ENCODE measurements at regions not wholly inside any gene's neighbourhood (a gene's known extent, or its start where the extent isn't known, plus 50 kb on each side); places are given as distances from the start of the nearest gene placed in this dataset.
"Not testable (repeated sequence)": the region's sequence is repeated elsewhere in the genome, so short reads cannot be mapped to it uniquely, and the experiment has no call there.

DNA sequence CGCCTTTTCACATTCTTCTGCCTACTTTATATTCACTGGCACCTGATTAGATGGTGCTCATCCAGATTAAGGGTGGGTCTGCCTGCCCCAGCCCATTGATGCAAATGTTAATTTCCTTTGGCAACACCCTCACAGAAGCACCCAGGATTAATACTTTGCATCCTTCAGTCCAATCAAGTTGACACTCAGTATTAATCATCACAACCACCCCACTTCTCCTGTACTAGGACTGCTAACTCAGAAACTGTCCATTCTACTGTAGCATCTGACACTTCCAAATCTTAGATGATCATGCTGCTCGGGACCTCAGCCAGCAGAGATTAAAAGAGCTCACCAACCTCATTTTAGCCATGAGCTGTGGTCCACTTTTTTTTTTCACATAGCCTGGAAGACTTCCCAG lies 268.5 kb downstream of the SATB2 start:
- TF ChIP-seq POLR2AphosphoS5 (IDR thresholded peaks at IDR 0.05) (no peak), POLR2A (IDR thresholded peaks at IDR 0.05) (no peak), EP300 (IDR thresholded peaks at IDR 0.05) (no peak), CTCF (IDR thresholded peaks at IDR 0.05) (no peak)
- no peak overlapping the region for H3K4me3 ChIP-seq
- H3K27ac ChIP-seq, result no peak overlapping the region
- H3K36me3 ChIP-seq, result no peaks in the 10 kb centered on the region
- DNase-seq (ENCODE audit: low spot score in 2 of 2), result no peak
- H3K27me3 ChIP-seq, result no peaks in the 10 kb centered on the region
- 68% methylated on average over 2 of the region's 2 CpGs for WGBS
- no peaks in the 10 kb centered on the region for H3K4me1 ChIP-seq
- no peaks in the 10 kb centered on the region for H3K9me3 ChIP-seq

DNA sequence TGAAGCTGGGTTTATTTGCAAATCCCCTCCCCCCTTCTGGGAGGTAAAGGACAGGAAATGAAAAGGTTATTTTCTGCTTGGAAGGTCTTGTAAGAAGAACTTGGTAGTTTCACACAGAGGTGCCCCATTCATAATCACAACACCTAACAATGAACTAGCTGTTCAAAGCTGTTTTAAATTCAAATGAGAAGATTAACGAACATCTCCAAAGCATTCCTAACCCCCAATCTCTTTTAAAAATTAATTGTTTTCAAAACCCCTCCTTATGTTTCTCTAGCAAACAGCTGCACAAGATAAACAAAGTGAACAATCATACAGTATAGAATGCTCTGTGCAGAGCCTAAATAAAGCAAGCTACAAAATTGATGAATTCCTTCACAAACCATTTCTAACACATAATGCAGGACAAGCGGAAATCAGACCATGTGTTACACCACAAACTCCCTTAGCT lies 271.4 kb downstream of the SATB2 start:
- 51% methylated on average over 2 of the region's 2 CpGs for whole genome bisulfite sequencing
- TF ChIP-seq POLR2A (IDR thresholded peaks at IDR 0.05) (no peak), POLR2AphosphoS5 (IDR thresholded peaks at IDR 0.05) (no peak), CTCF (IDR thresholded peaks at IDR 0.05) (no peak), EP300 (IDR thresholded peaks at IDR 0.05) (no peak)

DNA sequence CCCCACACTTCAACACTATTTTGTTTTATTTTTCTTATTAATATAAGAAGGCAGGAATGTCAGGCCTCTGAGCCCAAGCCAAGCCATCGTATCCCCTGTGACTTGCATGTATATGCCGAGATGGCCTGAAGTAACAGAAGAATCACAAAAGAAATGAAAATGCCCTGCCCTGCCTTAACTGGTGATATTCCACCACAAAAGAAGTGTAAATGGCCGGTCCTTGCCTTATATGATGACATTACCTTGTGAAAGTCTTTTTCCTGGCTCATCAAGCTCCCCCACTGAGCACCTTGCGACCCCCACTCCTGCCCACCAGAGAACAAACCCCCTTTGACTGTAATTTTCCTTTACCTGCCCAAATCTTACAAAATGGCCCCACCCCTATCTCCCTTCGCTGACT lies 272.6 kb downstream of the SATB2 start:
- H3K36me3 ChIP-seq; H3K4me3 ChIP-seq; H3K27me3 ChIP-seq; H3K9me3 ChIP-seq; H3K27ac ChIP-seq; DNase-seq (ENCODE audit: low spot score in 2 of 2); H3K4me1 ChIP-seq: not testable (repeated sequence)
- WGBS, result 78% methylated on average over 5 of the region's 5 CpGs

More for the DNA sequence above, 271.4 kb downstream of the SATB2 start:
- H3K27me3 ChIP-seq, result no peaks in the 10 kb centered on the region
- H3K4me3 ChIP-seq, result no peak overlapping the region
- no peak for DNase-seq (ENCODE audit: low spot score in 2 of 2)
- no peaks in the 10 kb centered on the region for H3K9me3 ChIP-seq
- H3K36me3 ChIP-seq, result no peaks in the 10 kb centered on the region
- no peaks in the 10 kb centered on the region for H3K4me1 ChIP-seq
- H3K27ac ChIP-seq, result no peak overlapping the region

DNA sequence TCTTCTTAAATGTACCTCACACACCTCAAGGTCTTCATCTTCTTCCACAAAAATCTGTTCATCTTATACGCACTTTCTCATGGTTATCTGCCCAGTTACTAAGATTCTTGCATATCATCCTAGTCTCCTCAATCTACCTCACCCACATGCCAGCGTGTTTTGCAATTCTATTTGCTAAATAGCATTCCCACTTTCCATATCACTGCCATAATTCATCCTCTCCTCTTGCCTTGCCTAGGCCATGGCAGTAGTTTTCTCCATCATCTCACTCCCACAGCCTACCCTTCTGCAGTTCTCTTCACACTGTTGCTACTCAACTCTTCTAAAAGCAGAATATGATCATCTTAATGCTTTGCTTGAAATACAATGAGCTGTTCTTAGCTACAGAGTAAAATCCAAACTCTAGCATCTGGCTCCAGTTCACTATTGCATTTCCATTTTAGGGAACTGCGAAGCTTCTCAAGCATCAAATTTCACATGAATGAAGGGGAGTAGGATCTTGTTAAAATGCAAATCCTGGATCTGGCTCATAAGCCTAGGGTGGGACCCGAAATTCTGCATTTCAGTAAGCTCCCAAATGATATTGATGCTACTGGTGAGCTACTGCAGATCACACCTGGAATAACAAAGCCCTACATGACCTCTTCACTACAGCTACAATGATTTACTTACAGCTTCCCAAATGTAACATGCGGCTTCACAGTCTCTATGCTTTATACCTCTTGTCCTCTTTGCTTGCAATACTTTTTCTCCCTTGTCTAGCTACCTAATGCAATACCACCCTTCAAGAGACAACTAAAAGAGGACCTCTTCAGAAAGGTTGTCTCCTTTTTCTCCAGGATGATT lies 293.9 kb downstream of the SATB2 start:
- TF ChIP-seq CTCF (IDR thresholded peaks at IDR 0.05) (no peak), POLR2A (IDR thresholded peaks at IDR 0.05) (no peak), POLR2AphosphoS5 (IDR thresholded peaks at IDR 0.05) (no peak), EP300 (IDR thresholded peaks at IDR 0.05) (no peak)
- 55% methylated on average over 5 of the region's 5 CpGs for WGBS
- Histone ChIP-seq H3K27ac (no peak overlapping the region), H3K4me1 (peaks cover 3% of the 10 kb centered on the region), H3K36me3 (no peaks in the 10 kb centered on the region), H3K9me3 (no peaks in the 10 kb centered on the region), H3K27me3 (no peaks in the 10 kb centered on the region), H3K4me3 (no peak overlapping the region)
- no peak for DNase-seq (ENCODE audit: low spot score in 2 of 2)

- no peak overlapping the region for H3K27ac ChIP-seq
- 89% methylated on average over 1 of the region's 1 CpG for WGBS
- no peaks in the 10 kb centered on the region for H3K27me3 ChIP-seq
- peaks cover 3% of the 10 kb centered on the region for H3K4me1 ChIP-seq
- H3K9me3 ChIP-seq, result peaks cover 4% of the 10 kb centered on the region
- no peak for DNase-seq (ENCODE audit: low spot score in 2 of 2)
- TF ChIP-seq POLR2A (IDR thresholded peaks at IDR 0.05), result no peak
- no peak overlapping the region for H3K4me3 ChIP-seq
- H3K36me3 ChIP-seq, result no peaks in the 10 kb centered on the region
Measured at GRCh38 chr2:199160677-199161465, 296.9 kb downstream of the SATB2 start.

DNA sequence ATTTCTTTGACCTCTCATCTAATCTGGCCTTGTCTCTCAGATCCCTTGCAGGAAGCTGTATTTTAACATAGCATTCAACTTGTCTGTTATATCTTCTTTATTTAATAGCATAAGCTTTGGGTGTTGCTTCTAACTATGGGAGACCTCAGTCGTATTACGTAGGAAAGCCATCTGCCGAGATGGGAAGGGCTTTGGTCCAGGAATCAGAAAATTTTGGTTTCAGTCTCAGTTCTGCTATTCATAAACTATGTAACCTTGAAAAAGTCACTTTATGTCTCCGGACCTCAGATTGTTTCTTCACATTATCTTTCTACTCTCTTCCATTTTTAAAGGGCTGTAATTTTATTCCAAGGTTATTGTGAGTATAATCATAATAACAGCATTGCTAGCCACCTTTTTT lies 297.7 kb downstream of the SATB2 start:
- WGBS, result 65% methylated on average over 4 of the region's 4 CpGs
- no peak for DNase-seq (ENCODE audit: low spot score in 2 of 2)
- peaks cover 3% of the 10 kb centered on the region for H3K4me1 ChIP-seq
- no peaks in the 10 kb centered on the region for H3K27me3 ChIP-seq
- no peak overlapping the region for H3K27ac ChIP-seq
- no peaks in the 10 kb centered on the region for H3K36me3 ChIP-seq
- peaks cover 4% of the 10 kb centered on the region for H3K9me3 ChIP-seq
- no peak overlapping the region for H3K4me3 ChIP-seq
- TF ChIP-seq EP300 (IDR thresholded peaks at IDR 0.05) (no peak), POLR2A (IDR thresholded peaks at IDR 0.05) (no peak), CTCF (IDR thresholded peaks at IDR 0.05) (no peak), POLR2AphosphoS5 (IDR thresholded peaks at IDR 0.05) (no peak)

Measured in suprapubic skin (tissue), 4 donors.